ENCODE measurements at regions not wholly inside any gene's neighbourhood (a gene's known extent, or its start where the extent isn't known, plus 50 kb on each side); places are given as distances from the start of the nearest gene placed in this dataset.

DNA sequence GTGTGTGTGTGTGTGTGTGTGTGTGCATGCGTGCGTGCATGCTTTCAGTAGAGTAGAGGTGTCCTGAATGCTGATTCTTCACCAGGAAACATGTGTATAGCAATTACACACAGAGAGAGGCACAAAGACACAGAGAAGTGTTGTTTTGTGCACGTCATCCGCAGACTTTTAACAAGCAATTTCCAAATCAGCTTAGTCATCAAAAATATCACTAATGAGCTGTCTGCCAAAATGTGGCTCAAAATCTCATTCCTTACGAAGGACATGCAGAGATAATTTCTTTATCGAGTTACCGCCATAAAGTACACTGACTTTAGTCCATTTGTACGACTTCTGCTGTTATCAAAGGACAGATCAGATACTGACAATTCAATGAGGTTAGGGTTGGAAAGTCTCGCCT is 274.9 kb upstream of the RARB start:
- Histone ChIP-seq H3K4me3 (ENCODE audit: low read depth, low read length) (no peak overlapping the region), H3K36me3 (ENCODE audit: control insufficient read depth, insufficient read depth, low read length) (no peaks in the 10 kb centered on the region), H3K27me3 (ENCODE audit: control insufficient read depth, insufficient read depth, low read length) (no peaks in the 10 kb centered on the region), H3K4me1 (ENCODE audit: control insufficient read depth, insufficient read depth, low read length, poor library complexity, severe bottlenecking) (no peaks in the 10 kb centered on the region), H3K27ac (ENCODE audit: insufficient read depth, low read length, poor library complexity, severe bottlenecking) (no peak overlapping the region), H3K9me3 (ENCODE audit: control insufficient read depth in 2 of 2, low read length in 2 of 2) (no peaks in the 10 kb centered on the region)
- no peak overlapping the region for H3K27ac Mint-ChIP-seq
- no peak overlapping the region for H3K4me3 Mint-ChIP-seq
- no peak for DNase-seq
- H3K9me3 Mint-ChIP-seq = peaks cover 0 to 8% (median 3%) of the 10 kb centered on the region in 7 donors
- H3K4me1 Mint-ChIP-seq = no peaks in the 10 kb centered on the region
- H3K36me3 Mint-ChIP-seq = no peaks in the 10 kb centered on the region
- ATAC-seq (ENCODE audit: low read depth in 2 of 2) = no peak
- H3K27me3 Mint-ChIP-seq = no peaks in the 10 kb centered on the region

GRCh38 chr3:25153561-25153960 is 274.5 kb upstream of the RARB start:
- no peak overlapping the region for H3K4me3 ChIP-seq (ENCODE audit: low read depth, low read length)
- no peaks in the 10 kb centered on the region for H3K36me3 Mint-ChIP-seq
- H3K27ac ChIP-seq (ENCODE audit: insufficient read depth, low read length, poor library complexity, severe bottlenecking) = no peak overlapping the region
- DNase-seq = no peak
- H3K4me1 ChIP-seq (ENCODE audit: control insufficient read depth, insufficient read depth, low read length, poor library complexity, severe bottlenecking) = no peaks in the 10 kb centered on the region
- no peak overlapping the region for H3K27ac Mint-ChIP-seq
- H3K9me3 Mint-ChIP-seq = peaks cover 0 to 7% (median 3%) of the 10 kb centered on the region in 7 donors
- no peaks in the 10 kb centered on the region for H3K27me3 ChIP-seq (ENCODE audit: control insufficient read depth, insufficient read depth, low read length)
- no peak overlapping the region for H3K4me3 Mint-ChIP-seq
- no peaks in the 10 kb centered on the region for H3K36me3 ChIP-seq (ENCODE audit: control insufficient read depth, insufficient read depth, low read length)
- ATAC-seq (ENCODE audit: low read depth in 2 of 2) = no peak
- no peaks in the 10 kb centered on the region for H3K9me3 ChIP-seq (ENCODE audit: control insufficient read depth in 2 of 2, low read length in 2 of 2)
- H3K27me3 Mint-ChIP-seq = no peaks in the 10 kb centered on the region
- no peaks in the 10 kb centered on the region for H3K4me1 Mint-ChIP-seq

- Histone ChIP-seq H3K4me1 (ENCODE audit: control insufficient read depth, insufficient read depth, low read length, poor library complexity, severe bottlenecking) (no peaks in the 10 kb centered on the region), H3K27me3 (ENCODE audit: control insufficient read depth, insufficient read depth, low read length) (no peaks in the 10 kb centered on the region), H3K27ac (ENCODE audit: insufficient read depth, low read length, poor library complexity, severe bottlenecking) (no peak overlapping the region), H3K9me3 (ENCODE audit: control insufficient read depth in 2 of 2, low read length in 2 of 2) (no peaks in the 10 kb centered on the region), H3K36me3 (ENCODE audit: control insufficient read depth, insufficient read depth, low read length) (no peaks in the 10 kb centered on the region), H3K4me3 (ENCODE audit: low read depth, low read length) (no peak overlapping the region)
- ATAC-seq (ENCODE audit: low read depth in 2 of 2) = no peak
- H3K4me3 Mint-ChIP-seq = no peak overlapping the region
- H3K27me3 Mint-ChIP-seq = no peaks in the 10 kb centered on the region
- H3K4me1 Mint-ChIP-seq = no peaks in the 10 kb centered on the region
- H3K27ac Mint-ChIP-seq = no peak overlapping the region
- H3K9me3 Mint-ChIP-seq = peaks cover 0 to 7% (median 2%) of the 10 kb centered on the region in 7 donors
- H3K36me3 Mint-ChIP-seq = no peaks in the 10 kb centered on the region
- no peak for DNase-seq
Observed at GRCh38 chr3:25155652-25156471, 272.2 kb upstream of the RARB start.

DNA sequence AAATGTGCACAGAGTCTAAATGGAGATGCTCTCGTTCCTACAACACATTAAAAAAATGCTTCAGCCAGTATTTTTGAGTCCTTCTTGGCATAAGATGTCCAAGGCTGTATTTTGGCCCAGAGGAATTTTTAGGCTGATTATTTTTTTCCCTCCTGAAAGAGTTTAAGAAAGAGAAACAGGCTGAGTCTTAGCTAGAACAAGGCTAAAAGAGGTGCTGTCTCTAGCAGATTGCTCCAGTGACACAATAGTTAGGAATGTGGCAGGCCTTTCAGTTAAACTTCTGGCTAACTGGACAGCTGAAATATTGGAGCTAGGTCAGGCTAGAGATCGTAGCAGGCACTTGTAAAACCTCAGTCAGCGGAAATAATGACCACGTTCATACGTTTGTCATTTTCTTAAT is 271.4 kb upstream of the RARB start:
- H3K27ac Mint-ChIP-seq = no peak overlapping the region
- Histone ChIP-seq H3K9me3 (ENCODE audit: control insufficient read depth in 2 of 2, low read length in 2 of 2) (no peaks in the 10 kb centered on the region), H3K4me3 (ENCODE audit: low read depth, low read length) (no peak overlapping the region), H3K4me1 (ENCODE audit: control insufficient read depth, insufficient read depth, low read length, poor library complexity, severe bottlenecking) (no peaks in the 10 kb centered on the region), H3K36me3 (ENCODE audit: control insufficient read depth, insufficient read depth, low read length) (no peaks in the 10 kb centered on the region), H3K27me3 (ENCODE audit: control insufficient read depth, insufficient read depth, low read length) (no peaks in the 10 kb centered on the region), H3K27ac (ENCODE audit: insufficient read depth, low read length, poor library complexity, severe bottlenecking) (no peak overlapping the region)
- H3K36me3 Mint-ChIP-seq = no peaks in the 10 kb centered on the region
- no peaks in the 10 kb centered on the region for H3K4me1 Mint-ChIP-seq
- DNase-seq = no peak
- no peak for ATAC-seq (ENCODE audit: low read depth in 2 of 2)
- H3K9me3 Mint-ChIP-seq = peaks cover 0 to 8% (median 2%) of the 10 kb centered on the region in 7 donors
- no peaks in the 10 kb centered on the region for H3K27me3 Mint-ChIP-seq
- H3K4me3 Mint-ChIP-seq = no peak overlapping the region

DNA sequence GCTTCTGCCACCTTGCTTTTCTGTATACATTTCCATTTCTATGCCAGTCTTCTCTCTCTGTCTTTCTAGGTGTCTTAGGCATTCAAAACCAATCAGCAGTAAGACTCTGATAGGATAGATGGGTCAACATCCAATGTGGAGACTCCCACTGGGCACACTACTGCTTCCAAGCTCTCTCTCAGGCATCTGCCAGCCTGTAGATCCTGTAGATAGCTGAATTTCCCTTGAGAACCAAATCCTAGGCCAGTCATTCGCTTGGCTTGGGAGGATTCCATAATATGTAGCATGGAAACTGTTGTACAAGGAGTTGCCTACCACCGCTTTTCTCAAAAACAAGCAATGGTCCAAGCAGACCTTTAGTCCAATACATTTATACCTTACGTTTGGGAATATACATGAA is 262.8 kb upstream of the RARB start:
- H3K36me3 Mint-ChIP-seq = no peaks in the 10 kb centered on the region
- H3K4me1 Mint-ChIP-seq = no peaks in the 10 kb centered on the region
- no peak overlapping the region for H3K4me3 ChIP-seq (ENCODE audit: low read depth, low read length)
- no peak for DNase-seq
- H3K27ac Mint-ChIP-seq = no peak overlapping the region
- no peak overlapping the region for H3K27ac ChIP-seq (ENCODE audit: insufficient read depth, low read length, poor library complexity, severe bottlenecking)
- H3K9me3 Mint-ChIP-seq = peaks cover 2 to 16% (median 5%) of the 10 kb centered on the region in 7 donors
- no peaks in the 10 kb centered on the region for H3K27me3 Mint-ChIP-seq
- no peak for ATAC-seq (ENCODE audit: low read depth in 2 of 2)
- H3K4me3 Mint-ChIP-seq = no peak overlapping the region
- H3K4me1 ChIP-seq (ENCODE audit: control insufficient read depth, insufficient read depth, low read length, poor library complexity, severe bottlenecking) = no peaks in the 10 kb centered on the region
- no peaks in the 10 kb centered on the region for H3K9me3 ChIP-seq (ENCODE audit: control insufficient read depth in 2 of 2, low read length in 2 of 2)
- H3K36me3 ChIP-seq (ENCODE audit: control insufficient read depth, insufficient read depth, low read length) = no peaks in the 10 kb centered on the region
- no peaks in the 10 kb centered on the region for H3K27me3 ChIP-seq (ENCODE audit: control insufficient read depth, insufficient read depth, low read length)

DNA sequence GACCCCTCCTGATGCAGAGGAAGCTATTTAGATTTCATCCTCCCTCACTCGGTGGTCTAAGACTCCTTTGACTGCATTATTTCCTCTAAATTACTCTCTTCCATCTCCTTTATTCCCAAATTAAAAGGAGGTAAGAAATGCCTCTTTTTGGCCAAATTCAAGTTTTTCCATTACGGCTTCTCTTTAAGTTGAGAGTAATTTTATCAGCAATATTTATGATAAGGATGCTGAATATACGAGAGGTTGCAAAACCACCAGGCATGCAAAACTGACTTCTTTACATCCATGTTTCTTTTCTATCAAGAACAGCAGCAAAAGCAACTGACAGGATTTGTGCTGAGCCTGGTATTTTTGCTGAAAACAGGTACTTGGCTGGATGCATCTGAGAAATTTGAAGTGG is 262.0 kb upstream of the RARB start:
- Mint-ChIP-seq H3K36me3 (no peaks in the 10 kb centered on the region), H3K9me3 (peaks cover 0 to 16% (median 5%) of the 10 kb centered on the region in 7 donors), H3K27me3 (no peaks in the 10 kb centered on the region)

GRCh38 chr3:25169151-25169550 is 258.9 kb upstream of the RARB start:
- ATAC-seq (ENCODE audit: low read depth in 2 of 2) = no peak
- H3K4me3 ChIP-seq (ENCODE audit: low read depth, low read length) = no peak overlapping the region
- no peaks in the 10 kb centered on the region for H3K4me1 Mint-ChIP-seq
- H3K4me3 Mint-ChIP-seq = no peak overlapping the region
- no peaks in the 10 kb centered on the region for H3K27me3 Mint-ChIP-seq
- H3K9me3 Mint-ChIP-seq = peaks cover 0 to 9% (median 3%) of the 10 kb centered on the region in 7 donors
- H3K27ac ChIP-seq (ENCODE audit: insufficient read depth, low read length, poor library complexity, severe bottlenecking) = no peak overlapping the region
- H3K4me1 ChIP-seq (ENCODE audit: control insufficient read depth, insufficient read depth, low read length, poor library complexity, severe bottlenecking) = no peaks in the 10 kb centered on the region
- DNase-seq = no peak
- H3K36me3 Mint-ChIP-seq = no peaks in the 10 kb centered on the region
- no peaks in the 10 kb centered on the region for H3K36me3 ChIP-seq (ENCODE audit: control insufficient read depth, insufficient read depth, low read length)
- no peaks in the 10 kb centered on the region for H3K9me3 ChIP-seq (ENCODE audit: control insufficient read depth in 2 of 2, low read length in 2 of 2)
- no peak overlapping the region for H3K27ac Mint-ChIP-seq
- H3K27me3 ChIP-seq (ENCODE audit: control insufficient read depth, insufficient read depth, low read length) = no peaks in the 10 kb centered on the region

More for the DNA sequence above, 262.0 kb upstream of the RARB start:
- Histone ChIP-seq H3K4me3 (ENCODE audit: low read depth, low read length) (no peak overlapping the region), H3K4me1 (ENCODE audit: control insufficient read depth, insufficient read depth, low read length, poor library complexity, severe bottlenecking) (no peaks in the 10 kb centered on the region), H3K9me3 (ENCODE audit: control insufficient read depth in 2 of 2, low read length in 2 of 2) (no peaks in the 10 kb centered on the region), H3K27me3 (ENCODE audit: control insufficient read depth, insufficient read depth, low read length) (no peaks in the 10 kb centered on the region), H3K36me3 (ENCODE audit: control insufficient read depth, insufficient read depth, low read length) (no peaks in the 10 kb centered on the region), H3K27ac (ENCODE audit: insufficient read depth, low read length, poor library complexity, severe bottlenecking) (no peak overlapping the region)
- Mint-ChIP-seq H3K27ac (no peak overlapping the region), H3K4me3 (no peak overlapping the region), H3K4me1 (no peaks in the 10 kb centered on the region)
- DNase-seq (no peak), ATAC-seq (ENCODE audit: low read depth in 2 of 2) (no peak)

DNA sequence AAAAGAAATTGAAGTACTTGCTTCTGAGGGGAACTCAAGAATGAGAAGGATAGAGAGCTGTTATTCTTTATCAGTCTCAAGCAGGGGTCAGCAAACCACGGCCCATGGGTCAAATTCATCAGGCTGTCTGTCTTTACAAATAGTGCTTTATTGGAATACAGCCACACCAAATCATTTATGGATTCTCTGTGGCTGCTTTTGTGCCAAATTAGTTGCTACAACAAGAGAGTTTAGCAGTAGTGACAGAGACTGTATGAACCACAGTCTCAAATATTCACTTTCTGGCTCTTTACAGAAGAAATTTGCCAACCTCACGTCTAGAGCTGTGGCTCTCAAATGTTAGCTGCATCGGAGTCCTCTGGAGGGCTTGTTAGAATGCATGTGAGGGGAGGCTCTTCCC is 258.0 kb upstream of the RARB start:
- no peaks in the 10 kb centered on the region for H3K27me3 ChIP-seq (ENCODE audit: control insufficient read depth, insufficient read depth, low read length)
- no peak overlapping the region for H3K4me3 Mint-ChIP-seq
- no peaks in the 10 kb centered on the region for H3K4me1 Mint-ChIP-seq
- H3K27ac ChIP-seq (ENCODE audit: insufficient read depth, low read length, poor library complexity, severe bottlenecking) = no peak overlapping the region
- H3K27me3 Mint-ChIP-seq = no peaks in the 10 kb centered on the region
- DNase-seq (no peak), ATAC-seq (ENCODE audit: low read depth in 2 of 2) (no peak)
- H3K9me3 Mint-ChIP-seq = peaks cover 0 to 11% (median 3%) of the 10 kb centered on the region in 7 donors
- H3K4me3 ChIP-seq (ENCODE audit: low read depth, low read length) = no peak overlapping the region
- no peaks in the 10 kb centered on the region for H3K4me1 ChIP-seq (ENCODE audit: control insufficient read depth, insufficient read depth, low read length, poor library complexity, severe bottlenecking)
- no peaks in the 10 kb centered on the region for H3K36me3 Mint-ChIP-seq
- H3K9me3 ChIP-seq (ENCODE audit: control insufficient read depth in 2 of 2, low read length in 2 of 2) = no peaks in the 10 kb centered on the region
- no peak overlapping the region for H3K27ac Mint-ChIP-seq
- H3K36me3 ChIP-seq (ENCODE audit: control insufficient read depth, insufficient read depth, low read length) = no peaks in the 10 kb centered on the region

Measured in CD4-positive, CD25-positive, alpha-beta regulatory T cell (primary cell).